NCI-H82 treated with DMSO at 0.1 percent for 48 hours (cell line): ENCODE measurements at regions not wholly inside any gene's neighbourhood (a gene's known extent, or its start where the extent isn't known, plus 50 kb on each side); places are given as distances from the start of the nearest gene placed in this dataset.
"Not testable (repeated sequence)": the region's sequence is repeated elsewhere in the genome, so short reads cannot be mapped to it uniquely, and the experiment has no call there.

Source experiments
- DNase-seq: peaks from one replicate; lab custom pipeline; 2025; ENCODE audit not compliant: unreplicated experiment; lab: John Stamatoyannopoulos, UW

- no peak for DNase-seq
Measured at GRCh38 chr11:112310848-112311247, 50.2 kb upstream of the PLET1 start.

- DNase-seq = no peak
Measured at GRCh38 chr11:112315057-112315720, 54.5 kb upstream of the PLET1 start.

GRCh38 chr11:112315861-112316739 lies 55.4 kb upstream of the PLET1 start:
- DNase-seq = no peak

GRCh38 chr11:112316971-112317370 lies 56.3 kb upstream of the PLET1 start:
- no peak for DNase-seq

- no peak for DNase-seq
Measured at GRCh38 chr11:112318184-112318591, 57.5 kb upstream of the PLET1 start.

- no peak for DNase-seq
Measured at GRCh38 chr11:112318661-112319060, 58.0 kb upstream of the PLET1 start.

- DNase-seq = no peak
Measured at GRCh38 chr11:112320668-112321067, 60.0 kb upstream of the PLET1 start.

GRCh38 chr11:112321501-112322172 lies 61.0 kb upstream of the PLET1 start:
- DNase-seq = no peak

GRCh38 chr11:112322173-112322790 lies 61.6 kb upstream of the PLET1 start:
- DNase-seq = no peak

- DNase-seq = no peak
Measured at GRCh38 chr11:112334381-112334780, 73.7 kb upstream of the PLET1 start.

GRCh38 chr11:112336356-112336886 lies 75.8 kb upstream of the PLET1 start:
- no peak for DNase-seq

- no peak for DNase-seq
Measured at GRCh38 chr11:112339566-112339965, 78.9 kb upstream of the PLET1 start.

GRCh38 chr11:112343368-112344039 lies 82.8 kb upstream of the PLET1 start:
- DNase-seq = no peak

- DNase-seq = no peak
Measured at GRCh38 chr11:112344040-112344413, 83.4 kb upstream of the PLET1 start.

GRCh38 chr11:112345166-112345565 lies 84.5 kb upstream of the PLET1 start:
- no peak for DNase-seq

- DNase-seq = no peak
Measured at GRCh38 chr11:112345706-112346105, 85.0 kb upstream of the PLET1 start.

- DNase-seq = no peak
Measured at GRCh38 chr11:112346586-112346985, 85.9 kb upstream of the PLET1 start.

GRCh38 chr11:112348480-112349029 lies 87.9 kb upstream of the PLET1 start:
- DNase-seq = no peak

GRCh38 chr11:112351423-112351822 lies 90.8 kb upstream of the PLET1 start:
- DNase-seq = not testable (repeated sequence)

GRCh38 chr11:112352907-112353306 lies 92.2 kb upstream of the PLET1 start:
- DNase-seq = no peak
